WTC11 (cell line): ENCODE measurements at regions not wholly inside any gene's neighbourhood (a gene's known extent, or its start where the extent isn't known, plus 50 kb on each side); places are given as distances from the start of the nearest gene placed in this dataset.

Experiments used
- ATAC-seq: fragments of 200-7000 bp; cut with Tn5 transposase; 2 replicates; pipeline ENCODE4 v1.10.0; 2021; ENCODE audit warnings: mild to moderate bottlenecking, moderate library complexity
- CTCF ChIA-PET: fragments of 300-600 bp; sonication (Branson Sonifier 250); formaldehyde crosslinking; loops from one replicate; lab custom pipeline; 2021; ENCODE audit warnings: antibody characterized with exemption; lab: Charles Lee
- POLR2A ChIA-PET: fragments of 350-600 bp; sonication (Branson Sonifier 250); formaldehyde crosslinking; loops from one replicate; lab custom pipeline; 2021; ENCODE audit warnings: antibody characterized with exemption; lab: Charles Lee
- DNase-seq: peaks from one replicate; pipeline ENCODE4 v3.0.0; 2021; ENCODE audit warnings: low spot score
- H3K27ac Mint-ChIP-seq: 2 replicates; pipeline ENCODE4 v1.8.0; 2021; ENCODE audit warnings: mixed read lengths
- H3K27me3 Mint-ChIP-seq: 2 replicates; pipeline ENCODE4 v1.8.0; 2021; ENCODE audit warnings: low read depth, mild to moderate bottlenecking, moderate library complexity, mixed read lengths
- H3K36me3 Mint-ChIP-seq: 2 replicates; pipeline ENCODE4 v1.8.0; 2021; ENCODE audit warnings: mixed read lengths
- H3K4me1 Mint-ChIP-seq: 2 replicates; pipeline ENCODE4 v1.8.0; 2022; ENCODE audit warnings: mixed read lengths
- H3K4me3 Mint-ChIP-seq: 2 replicates; pipeline ENCODE4 v1.8.0; 2021; ENCODE audit warnings: mild to moderate bottlenecking, moderate library complexity, mixed read lengths
- H3K9me3 Mint-ChIP-seq: 2 replicates; pipeline ENCODE4 v1.8.0; 2021; ENCODE audit warnings: mixed read lengths
- CREM ChIP-seq: sonication (generic); formaldehyde crosslinking; IDR thresholded peaks from 2 replicates; pipeline ENCODE4 v1.8.1; 2022; ENCODE audit warnings: mild to moderate bottlenecking, missing genetic modification reagents, moderate library complexity
- ESRRA ChIP-seq: sonication (generic); formaldehyde crosslinking; IDR thresholded peaks from 2 replicates; pipeline ENCODE4 v1.8.1; 2022; ENCODE audit warnings: mild to moderate bottlenecking, missing genetic modification reagents, borderline replicate concordance
- FOXK1 ChIP-seq: sonication (generic); formaldehyde crosslinking; IDR thresholded peaks from 2 replicates; pipeline ENCODE4 v1.8.0; 2022; ENCODE audit warnings: mild to moderate bottlenecking, moderate library complexity, missing genetic modification reagents
- FOXP1 ChIP-seq: sonication (generic); formaldehyde crosslinking; IDR thresholded peaks from 2 replicates; pipeline ENCODE4 v1.8.0; 2022; ENCODE audit warnings: missing genetic modification reagents, mild to moderate bottlenecking, moderate library complexity, borderline replicate concordance
- GRHL2 ChIP-seq: fragments of 250-450 bp; sonication (Bioruptor Pico); IDR thresholded peaks from 2 replicates; pipeline ENCODE4 v1.8.0; 2022; ENCODE audit warnings: mild to moderate bottlenecking, moderate library complexity; ENCODE audit not compliant: insufficient replicate concordance, severe bottlenecking
- GTF2I ChIP-seq: fragments of 250-450 bp; sonication (Bioruptor Pico); conservative IDR thresholded peaks from 2 replicates; pipeline ENCODE4 v1.4.0; 2021; ENCODE audit warnings: mild to moderate bottlenecking
- HMGA2 ChIP-seq: fragments of 250-450 bp; sonication (Bioruptor Pico); IDR thresholded peaks from 2 replicates; pipeline ENCODE4 v1.4.0; 2021; ENCODE audit warnings: mild to moderate bottlenecking, moderate library complexity
- NFATC4 ChIP-seq: fragments of 250-450 bp; sonication (Bioruptor Pico); IDR thresholded peaks from 2 replicates; pipeline ENCODE4 v1.9.0; 2021; ENCODE audit warnings: mild to moderate bottlenecking
- RELA ChIP-seq: sonication (generic); formaldehyde crosslinking; IDR thresholded peaks from 2 replicates; pipeline ENCODE4 v1.8.1; 2022; ENCODE audit warnings: missing genetic modification reagents, mild to moderate bottlenecking, borderline replicate concordance
- SMAD3 ChIP-seq: sonication (generic); formaldehyde crosslinking; IDR thresholded peaks from 2 replicates; pipeline ENCODE4 v1.8.0; 2022; ENCODE audit warnings: missing genetic modification reagents, mild to moderate bottlenecking, borderline replicate concordance
- SP1 ChIP-seq: sonication (generic); formaldehyde crosslinking; conservative IDR thresholded peaks from 2 replicates; pipeline ENCODE4 v1.8.1; 2022; ENCODE audit warnings: missing genetic modification reagents
- USF2 ChIP-seq: sonication (generic); formaldehyde crosslinking; IDR thresholded peaks from 2 replicates; pipeline ENCODE4 v1.8.1; 2023; ENCODE audit warnings: mild to moderate bottlenecking, missing genetic modification reagents, moderate library complexity
- ZNF263 ChIP-seq: sonication (generic); formaldehyde crosslinking; IDR thresholded peaks from 2 replicates; pipeline ENCODE4 v1.8.1; 2022; ENCODE audit warnings: low read depth, mild to moderate bottlenecking, moderate library complexity, missing genetic modification reagents
- ZNF281 ChIP-seq: sonication (generic); formaldehyde crosslinking; IDR thresholded peaks from 2 replicates; pipeline ENCODE4 v1.8.0; 2023; ENCODE audit warnings: mild to moderate bottlenecking, missing genetic modification reagents
- ZNF423 ChIP-seq: fragments of 250-450 bp; sonication (Bioruptor Pico); IDR thresholded peaks from 2 replicates; pipeline ENCODE4 v2.1.2; 2022; ENCODE audit warnings: mild to moderate bottlenecking, moderate library complexity
- ZNF532 ChIP-seq: fragments of 250-450 bp; sonication (Bioruptor Pico); IDR thresholded peaks from 2 replicates; pipeline ENCODE4 v1.9.0; 2021; ENCODE audit warnings: mild to moderate bottlenecking, borderline replicate concordance
- TF ChIP-seq, protein P1 (sequence below): sonication (generic); formaldehyde crosslinking; conservative IDR thresholded peaks from 2 replicates; pipeline ENCODE4 v1.8.1; 2023; ENCODE audit warnings: mild to moderate bottlenecking, low read depth, missing genetic modification reagents, moderate library complexity

GRCh38 chr4:180284267-180284666 lies 1958.9 kb upstream of the TENM3 start:
- ChIA-PET CTCF (no interaction called here), POLR2A (no interaction called here)
- Mint-ChIP-seq H3K36me3 (no peaks in the 10 kb centered on the region), H3K27ac (no peak overlapping the region), H3K4me1 (peaks cover 8% of the 10 kb centered on the region), H3K27me3 (no peaks in the 10 kb centered on the region), H3K9me3 (0 out of 2 replicates have a peak, but pooled peaks cover 4% of the 10 kb centered on the region), H3K4me3 (no peak overlapping the region)
- ATAC-seq (no peak), DNase-seq (no peak)
- TF ChIP-seq, protein P1, sequence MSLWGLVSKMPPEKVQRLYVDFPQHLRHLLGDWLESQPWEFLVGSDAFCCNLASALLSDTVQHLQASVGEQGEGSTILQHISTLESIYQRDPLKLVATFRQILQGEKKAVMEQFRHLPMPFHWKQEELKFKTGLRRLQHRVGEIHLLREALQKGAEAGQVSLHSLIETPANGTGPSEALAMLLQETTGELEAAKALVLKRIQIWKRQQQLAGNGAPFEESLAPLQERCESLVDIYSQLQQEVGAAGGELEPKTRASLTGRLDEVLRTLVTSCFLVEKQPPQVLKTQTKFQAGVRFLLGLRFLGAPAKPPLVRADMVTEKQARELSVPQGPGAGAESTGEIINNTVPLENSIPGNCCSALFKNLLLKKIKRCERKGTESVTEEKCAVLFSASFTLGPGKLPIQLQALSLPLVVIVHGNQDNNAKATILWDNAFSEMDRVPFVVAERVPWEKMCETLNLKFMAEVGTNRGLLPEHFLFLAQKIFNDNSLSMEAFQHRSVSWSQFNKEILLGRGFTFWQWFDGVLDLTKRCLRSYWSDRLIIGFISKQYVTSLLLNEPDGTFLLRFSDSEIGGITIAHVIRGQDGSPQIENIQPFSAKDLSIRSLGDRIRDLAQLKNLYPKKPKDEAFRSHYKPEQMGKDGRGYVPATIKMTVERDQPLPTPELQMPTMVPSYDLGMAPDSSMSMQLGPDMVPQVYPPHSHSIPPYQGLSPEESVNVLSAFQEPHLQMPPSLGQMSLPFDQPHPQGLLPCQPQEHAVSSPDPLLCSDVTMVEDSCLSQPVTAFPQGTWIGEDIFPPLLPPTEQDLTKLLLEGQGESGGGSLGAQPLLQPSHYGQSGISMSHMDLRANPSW (CRISPR knock-in tag), result no peak
- no peak for TF ChIP-seq ZNF263
- no peak for TF ChIP-seq GTF2I
- no peak for TF ChIP-seq ZNF423
- no peak for TF ChIP-seq GRHL2 (CRISPR knock-in tag)
- no peak for TF ChIP-seq SP1
- TF ChIP-seq ESRRA (CRISPR knock-in tag), result no peak
- TF ChIP-seq ZNF532 (CRISPR knock-in tag), result no peak
- no peak for TF ChIP-seq HMGA2 (CRISPR knock-in tag)
- TF ChIP-seq CREM (CRISPR knock-in tag), result no peak
- TF ChIP-seq NFATC4 (CRISPR knock-in tag), result no peak
- TF ChIP-seq FOXK1 (CRISPR knock-in tag), result no peak
- no peak for TF ChIP-seq FOXP1 (CRISPR knock-in tag)
- TF ChIP-seq ZNF281 (CRISPR knock-in tag), result no peak

DNA sequence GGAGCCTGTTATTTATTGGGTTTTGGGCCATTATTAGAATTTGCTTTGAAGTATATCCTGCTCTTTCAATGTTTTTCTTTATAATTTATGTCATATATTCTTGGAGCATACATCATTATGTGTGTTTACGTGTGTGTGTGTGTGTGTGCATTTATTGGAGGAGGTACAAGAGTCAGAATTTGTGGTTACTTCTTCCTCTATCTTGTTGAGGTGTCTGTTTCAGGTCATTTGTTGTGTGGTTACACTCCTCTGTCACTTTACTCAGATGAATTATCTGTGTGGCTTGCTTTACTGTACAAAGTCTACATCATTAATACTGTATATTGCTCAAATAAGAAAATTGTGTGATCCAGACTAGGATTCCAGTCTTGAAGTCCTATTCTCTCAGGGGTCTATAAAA lies 1957.4 kb upstream of the TENM3 start:
- H3K27me3 Mint-ChIP-seq, result no peaks in the 10 kb centered on the region
- POLR2A ChIA-PET, result no interaction called here
- ATAC-seq, result no peak
- TF ChIP-seq USF2 (CRISPR knock-in tag) (no peak), SMAD3 (CRISPR knock-in tag) (no peak), ZNF281 (CRISPR knock-in tag) (no peak), HMGA2 (CRISPR knock-in tag) (no peak), RELA (CRISPR knock-in tag) (no peak)
- TF ChIP-seq, protein P1 (CRISPR knock-in tag), result no peak

More for the DNA sequence above, 1957.4 kb upstream of the TENM3 start:
- DNase-seq, result no peak
- H3K36me3 Mint-ChIP-seq, result no peaks in the 10 kb centered on the region
- CTCF ChIA-PET, result no interaction called here
- no peak overlapping the region for H3K4me3 Mint-ChIP-seq
- peaks cover 4% of the 10 kb centered on the region for H3K4me1 Mint-ChIP-seq
- H3K9me3 Mint-ChIP-seq, result peaks cover 8% of the 10 kb centered on the region
- H3K27ac Mint-ChIP-seq, result no peak overlapping the region
